ENCODE measurements at regions not wholly inside any gene's neighbourhood (a gene's known extent, or its start where the extent isn't known, plus 50 kb on each side); places are given as distances from the start of the nearest gene placed in this dataset.
A peak's percentile ranks its signal among the peaks of the same experiment; 100 is the strongest.

DNA sequence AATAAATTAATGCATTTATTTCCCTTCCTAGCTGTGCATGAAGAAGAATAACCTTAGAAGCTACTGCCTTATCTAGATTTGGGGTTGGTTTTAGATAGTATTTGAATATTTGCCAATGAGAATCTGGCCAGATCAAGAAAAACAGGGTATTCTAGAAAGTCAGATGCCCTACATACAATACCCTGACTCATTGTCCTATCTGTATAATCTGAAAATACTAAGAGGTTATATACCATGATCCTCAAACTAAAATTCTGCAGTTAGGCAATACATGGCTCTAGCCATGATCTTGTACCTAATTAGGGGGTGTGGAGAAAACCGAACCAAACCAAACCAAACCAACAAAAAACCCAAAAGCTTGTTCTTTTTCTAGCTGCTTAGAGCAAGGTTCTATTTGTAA, 240.4 kb upstream of the LYZL1 start:
- no peak for DNase-seq
- intact Hi-C loops (cut with DNase I): no loop called here

DNA sequence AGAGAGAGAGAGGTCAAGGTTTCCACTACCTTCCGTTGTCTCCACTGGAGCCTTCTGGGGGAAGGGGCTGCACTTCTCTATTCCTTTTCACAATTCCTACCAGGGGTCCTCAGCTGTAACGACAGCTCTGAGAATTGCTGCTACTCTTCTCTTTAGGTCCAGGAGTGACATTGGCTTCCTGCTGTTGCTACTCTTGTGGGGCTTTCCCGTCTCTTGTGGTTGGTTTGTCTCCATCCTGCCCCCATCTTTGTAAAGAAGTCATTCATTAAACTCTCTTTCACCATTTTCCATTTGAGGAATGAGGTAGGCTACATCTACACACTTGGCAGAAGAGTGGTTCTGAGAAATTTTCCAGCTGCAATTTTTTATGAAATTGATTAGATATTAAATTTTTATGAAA, 238.8 kb upstream of the LYZL1 start:
- DNase-seq: no peak
- intact Hi-C loops (cut with DNase I): no loop called here

DNA sequence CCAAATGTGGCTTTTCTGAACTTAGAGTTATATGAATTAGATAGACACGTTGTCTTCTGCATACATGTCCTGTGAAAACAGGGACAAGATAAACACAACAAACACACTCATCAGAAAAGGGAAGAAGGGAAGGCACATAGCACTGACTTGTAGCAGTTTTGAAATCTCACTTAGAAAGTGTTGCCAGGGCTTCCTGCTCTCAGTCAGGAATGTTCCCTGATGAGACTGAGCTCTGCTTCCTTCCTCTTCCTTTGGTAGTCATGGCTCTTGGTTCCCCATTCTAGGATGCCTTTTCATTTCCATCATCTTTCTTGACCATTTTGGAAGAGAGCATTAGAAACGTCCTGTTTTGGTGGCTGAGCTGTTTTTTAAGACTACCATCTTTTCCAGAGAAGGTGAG, 233.8 kb upstream of the LYZL1 start:
- intact Hi-C loops (cut with DNase I): no loop called here
- no peak for DNase-seq

DNA sequence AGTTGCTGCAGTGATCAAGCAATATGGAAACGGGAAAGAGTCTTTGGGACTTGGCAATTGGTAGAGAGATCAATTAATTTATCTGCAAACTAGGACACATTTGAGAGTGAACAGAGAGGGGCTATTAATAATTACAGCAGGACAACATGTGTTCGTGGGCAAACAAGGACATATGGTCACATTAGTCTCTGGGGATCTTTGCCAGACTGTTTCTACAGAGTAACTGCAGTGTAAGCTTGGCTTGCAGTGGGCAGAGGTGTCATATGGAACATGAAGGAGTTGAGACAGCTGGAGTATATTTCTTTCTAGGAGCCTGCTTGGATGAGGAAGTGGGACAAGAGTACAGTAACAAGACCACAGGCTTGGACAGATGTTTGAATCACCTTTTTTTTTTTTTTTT, 232.1 kb upstream of the LYZL1 start:
- intact Hi-C loops (cut with DNase I): no loop called here
- no peak for DNase-seq

DNA sequence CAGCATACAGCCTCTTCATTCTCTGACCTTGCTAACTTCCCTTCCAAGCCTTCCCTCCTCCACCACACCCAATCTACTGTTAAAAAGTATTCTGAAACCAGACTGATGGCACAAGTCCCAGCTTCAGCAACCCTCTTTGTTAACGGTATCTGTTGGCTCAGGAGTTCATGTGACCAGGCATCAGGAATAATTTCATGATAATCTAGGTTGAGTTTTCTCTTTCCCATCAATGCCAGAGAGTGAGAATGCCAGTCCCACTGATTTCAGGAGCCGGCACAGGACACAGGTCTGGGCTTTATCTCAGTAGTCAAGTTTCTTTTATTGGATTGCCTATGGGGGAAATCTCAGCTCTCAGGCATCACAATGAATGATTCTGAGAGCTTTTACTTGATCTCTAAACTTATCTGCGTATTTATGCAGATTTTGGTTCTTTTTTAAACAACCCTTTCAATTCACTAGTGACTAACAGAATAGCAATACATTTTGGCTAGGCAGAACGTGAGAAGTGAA, 231.0 kb upstream of the LYZL1 start:
- no peak for DNase-seq
- intact Hi-C loops (cut with DNase I): no loop called here

DNA sequence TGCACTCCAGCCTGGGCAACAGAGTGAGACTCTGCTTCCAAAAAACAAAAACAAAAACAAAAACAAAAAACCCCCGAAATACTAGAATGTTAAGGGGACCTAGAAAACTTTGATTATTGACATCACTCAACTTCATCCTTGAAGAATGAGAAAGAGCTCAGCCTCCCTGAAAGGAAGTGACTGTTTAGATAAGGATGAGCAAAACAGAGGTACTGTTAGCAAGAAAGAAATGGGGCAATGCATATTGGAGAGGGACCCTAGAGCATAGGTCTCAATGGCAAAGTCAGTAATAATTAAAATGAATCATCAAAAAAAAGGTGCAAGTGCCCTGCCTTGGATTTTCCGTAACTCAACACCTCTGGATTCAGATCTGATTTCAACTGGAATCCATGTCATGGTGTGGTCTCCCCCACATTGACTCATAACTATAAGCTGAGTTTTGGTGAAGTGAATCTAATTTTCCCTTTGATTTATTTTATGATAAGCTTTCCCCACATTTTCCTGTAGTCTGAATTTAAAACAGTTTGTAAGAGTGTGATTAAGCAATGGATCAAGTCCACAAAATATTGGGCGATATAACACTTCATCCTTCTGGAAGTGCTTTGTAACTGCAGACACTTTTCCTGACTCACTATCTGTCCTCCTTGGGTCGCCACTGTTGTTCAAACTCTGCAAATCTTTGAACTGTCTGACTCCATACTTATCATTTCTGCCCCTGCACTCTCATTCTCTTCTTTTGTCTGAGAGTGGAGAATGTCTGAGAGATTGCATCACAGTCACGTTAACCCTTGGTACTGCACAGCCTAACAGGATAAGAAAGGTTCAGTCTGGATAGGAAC, 224.8 kb upstream of the LYZL1 start:
- DNase-seq: no peak
- intact Hi-C loops (cut with DNase I): no loop called here

DNA sequence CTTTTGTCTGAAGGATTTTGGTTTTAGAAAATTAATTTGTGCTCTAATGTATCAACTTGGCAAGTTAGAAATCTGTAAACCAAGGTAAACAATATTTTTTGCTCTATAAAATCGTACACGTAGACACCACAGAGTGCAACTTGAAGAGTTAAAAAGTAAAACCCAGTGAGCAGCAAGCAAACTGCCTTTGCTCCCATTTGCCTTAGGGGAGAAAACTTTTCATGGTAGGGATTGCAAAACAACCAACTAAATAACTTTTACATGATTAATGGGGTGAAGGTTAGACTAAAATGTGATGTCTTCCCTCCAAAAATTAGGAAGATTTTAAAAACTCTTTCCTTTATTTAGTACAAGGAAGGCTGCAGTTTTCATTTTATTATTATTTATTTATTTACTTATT, 224.2 kb upstream of the LYZL1 start:
- no peak for DNase-seq

DNA sequence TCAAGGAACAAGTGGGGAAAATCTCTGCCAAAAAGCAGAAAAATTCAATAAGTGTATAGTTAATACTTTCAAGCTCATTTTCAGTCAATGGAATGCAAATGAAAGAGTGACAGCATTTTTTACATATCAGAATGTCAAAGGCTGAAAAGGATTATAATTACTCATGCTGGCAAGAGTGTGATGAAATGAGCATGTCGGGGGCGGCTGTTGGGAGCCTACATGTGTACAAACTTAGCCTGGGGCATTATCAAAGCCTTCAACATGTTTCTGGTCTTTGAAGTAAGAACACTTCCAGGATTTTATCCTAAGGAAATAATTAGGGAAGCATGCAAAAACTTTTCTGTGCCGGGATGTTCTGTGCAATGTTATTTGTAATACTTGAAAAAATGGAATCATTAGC, 221.7 kb upstream of the LYZL1 start:
- intact Hi-C loops (cut with DNase I): no loop called here
- no peak for DNase-seq

More for the DNA sequence above, 224.2 kb upstream of the LYZL1 start:
- intact Hi-C loops (cut with DNase I): no loop called here

DNA sequence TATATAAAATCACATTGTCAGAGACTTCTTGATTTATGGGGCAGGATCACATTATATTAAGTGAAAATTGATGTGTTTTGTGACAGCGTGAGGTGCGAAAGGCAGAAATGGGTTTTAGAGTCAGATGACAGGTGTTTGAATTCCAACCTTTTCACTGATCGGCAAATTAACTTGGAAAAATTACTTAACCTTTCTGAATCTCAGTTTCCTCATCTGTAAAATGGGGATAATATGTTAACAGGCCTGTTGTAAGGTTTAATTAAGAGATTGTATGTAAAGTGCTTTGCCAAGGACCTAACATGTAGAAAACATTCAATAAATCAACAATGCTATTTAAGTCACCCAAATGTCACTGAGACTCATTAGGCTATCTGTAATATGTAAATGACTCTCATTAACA, 221.2 kb upstream of the LYZL1 start:
- intact Hi-C loops (cut with DNase I): no loop called here

DNA sequence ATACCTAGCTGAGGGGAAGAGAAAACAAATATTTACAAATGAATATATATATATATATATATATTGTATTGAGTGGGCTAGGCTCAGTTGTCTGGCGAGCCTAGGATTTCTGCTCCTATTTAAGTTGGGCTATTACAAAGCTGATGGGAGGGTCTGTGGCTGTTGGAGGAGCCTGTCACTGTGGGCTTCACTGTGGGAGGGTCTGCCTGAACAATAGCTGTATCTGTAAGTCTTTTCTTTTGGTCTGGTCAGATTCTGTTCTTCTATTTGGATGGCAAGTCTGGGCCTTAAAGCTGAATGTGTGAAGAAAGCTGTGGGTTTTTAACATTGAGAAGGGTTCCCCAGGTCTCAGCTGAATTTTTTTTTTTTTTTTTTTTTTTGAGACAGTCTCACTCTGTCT, 220.6 kb upstream of the LYZL1 start:
- no peak for DNase-seq
- intact Hi-C loops (cut with DNase I): no loop called here

More for the DNA sequence above, 221.2 kb upstream of the LYZL1 start:
- no peak for DNase-seq

DNA sequence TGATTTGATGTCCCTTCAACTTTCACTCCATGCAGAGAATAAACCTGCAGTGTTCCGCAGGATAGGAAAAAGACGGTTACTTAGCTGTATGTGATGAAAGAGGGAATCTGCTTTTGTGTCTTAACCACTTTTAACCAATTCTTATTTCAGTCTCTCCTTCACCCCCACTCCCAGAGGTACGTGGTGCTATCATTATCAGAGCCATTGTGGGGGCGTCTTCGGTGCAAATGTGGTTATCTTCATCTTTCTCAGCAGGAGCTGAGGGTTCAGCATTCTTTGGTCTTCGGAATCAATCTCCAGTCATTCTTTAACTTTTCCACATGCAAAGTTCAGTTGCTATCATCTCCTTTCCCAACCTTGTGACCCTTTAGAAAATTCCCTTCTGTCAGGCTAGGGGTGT, 219.9 kb upstream of the LYZL1 start:
- no peak for DNase-seq
- intact Hi-C loops (cut with DNase I): no loop called here

DNA sequence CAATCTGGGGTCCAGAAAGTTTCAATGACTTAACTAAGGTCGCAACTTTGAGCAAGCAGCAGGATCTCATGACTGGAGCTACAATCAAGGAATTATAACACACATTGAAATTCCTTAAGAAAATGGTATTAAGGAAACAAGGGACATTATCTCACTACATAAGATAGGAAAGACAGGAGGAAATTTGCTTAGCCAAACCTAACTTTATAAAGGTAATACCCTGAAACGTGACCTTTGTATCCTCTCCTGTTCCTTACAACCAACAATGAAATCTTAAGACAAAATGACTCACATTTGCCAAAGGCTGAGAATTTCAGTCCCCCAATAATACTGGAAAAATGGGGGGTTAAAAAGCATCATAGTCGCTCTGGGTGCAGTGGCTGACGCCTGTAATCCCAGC, 218.9 kb upstream of the LYZL1 start:
- intact Hi-C loops (cut with DNase I): no loop called here
- no peak for DNase-seq

DNA sequence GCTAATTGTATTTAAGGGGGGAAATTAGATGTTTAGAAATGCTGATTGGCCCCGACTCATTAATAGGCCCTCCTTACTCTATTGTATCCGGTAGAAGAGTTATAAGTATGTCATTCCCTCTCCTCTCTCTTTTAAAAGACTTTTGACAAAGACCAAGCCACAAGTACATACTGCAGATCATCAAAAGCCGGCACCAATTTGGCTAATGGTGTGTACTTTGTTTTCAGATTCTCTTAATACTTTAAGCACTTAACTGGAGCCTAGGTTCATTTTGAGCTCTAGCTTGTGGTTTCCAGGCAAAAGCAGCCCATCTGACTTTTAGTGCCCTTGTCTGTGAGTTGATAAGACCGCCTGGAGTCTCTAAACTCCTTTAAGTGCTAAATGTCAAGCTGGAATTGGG, 210.0 kb upstream of the LYZL1 start:
- intact Hi-C loops (cut with DNase I): no loop called here
- DNase-seq: no peak

DNA sequence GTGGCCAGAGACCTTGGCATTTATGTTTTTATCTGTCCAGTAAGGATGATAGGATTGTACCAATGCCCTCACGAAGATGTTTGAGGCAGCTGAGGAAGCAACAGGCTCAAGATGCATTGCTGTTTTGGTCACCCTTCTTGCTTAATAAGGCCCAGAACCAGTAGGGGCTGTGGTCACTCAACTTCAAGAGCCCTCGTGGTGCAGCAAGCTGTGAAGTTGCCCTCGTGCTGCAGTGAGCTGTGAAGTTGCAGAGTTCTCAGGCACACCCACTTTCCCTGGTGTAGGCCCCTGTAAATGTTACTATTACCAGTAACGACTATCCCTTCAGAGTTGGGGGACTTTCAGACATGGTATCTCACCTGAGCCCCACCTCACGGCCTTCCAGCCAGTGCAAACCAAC, 207.6 kb upstream of the LYZL1 start:
- intact Hi-C loops (cut with DNase I): no loop called here

DNA sequence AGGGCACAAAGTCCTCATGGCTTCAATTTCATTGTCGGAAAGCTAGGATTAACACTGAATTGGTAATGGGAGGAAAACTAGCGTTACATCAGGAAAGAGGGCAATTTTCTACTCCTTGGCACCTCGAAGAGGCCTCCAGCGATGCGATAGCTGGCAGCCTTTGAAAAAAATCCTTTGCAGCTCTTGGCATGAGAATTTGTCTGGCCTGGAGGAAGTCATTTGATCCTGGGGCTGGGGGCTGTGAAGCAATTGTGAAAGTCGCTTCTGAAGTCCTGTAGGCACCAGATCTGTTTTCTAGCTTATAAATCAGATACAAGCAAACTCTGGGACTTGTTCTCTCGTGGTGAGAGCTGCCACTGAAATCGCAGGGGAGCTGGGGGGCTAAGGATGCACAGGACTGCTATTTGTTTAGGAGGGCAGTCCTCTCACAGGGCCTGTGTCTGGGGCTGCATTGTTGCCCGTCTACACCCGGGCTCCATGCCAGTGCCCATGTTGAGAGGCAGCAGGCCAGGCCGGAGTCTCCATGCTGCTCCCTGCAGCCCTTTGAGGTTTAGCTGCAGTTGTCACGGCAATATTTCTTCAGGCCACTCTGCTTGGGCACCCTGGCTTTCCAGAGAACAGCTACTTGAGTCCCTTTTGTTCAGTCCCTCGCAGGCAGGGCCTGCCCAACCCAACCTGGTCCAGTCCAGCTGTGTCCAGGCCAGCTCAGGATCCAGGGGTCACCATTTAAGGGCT, 206.8 kb upstream of the LYZL1 start:
- intact Hi-C loops (cut with DNase I): no loop called here
- peak in 9 of 10 donors; percentile 15 to 89 (median 66) for DNase-seq

More for the DNA sequence above, 207.6 kb upstream of the LYZL1 start:
- DNase-seq: no peak

DNA sequence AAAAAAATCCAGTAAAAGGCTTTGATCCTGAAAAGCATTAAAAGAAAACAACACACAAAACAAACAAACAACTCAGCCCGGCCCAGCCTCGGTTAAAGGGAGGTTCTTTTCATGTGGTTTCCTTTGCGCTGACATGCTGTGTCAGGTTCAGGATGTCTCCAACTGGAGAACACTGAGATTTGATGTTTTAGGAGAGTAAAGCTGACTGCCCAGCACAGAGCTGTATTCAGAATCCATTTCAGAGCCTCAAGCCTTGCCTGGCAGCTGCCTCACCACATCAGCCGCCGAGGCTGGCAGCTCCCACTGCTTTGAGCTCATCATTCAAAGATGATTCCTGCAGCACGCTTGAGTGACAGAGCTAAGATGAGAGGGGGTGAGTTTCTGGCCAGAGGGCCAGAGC, 205.8 kb upstream of the LYZL1 start:
- intact Hi-C loops (cut with DNase I): no loop called here
- peak in 6 of 10 donors; percentile 10 to 84 (median 36) for DNase-seq

DNA sequence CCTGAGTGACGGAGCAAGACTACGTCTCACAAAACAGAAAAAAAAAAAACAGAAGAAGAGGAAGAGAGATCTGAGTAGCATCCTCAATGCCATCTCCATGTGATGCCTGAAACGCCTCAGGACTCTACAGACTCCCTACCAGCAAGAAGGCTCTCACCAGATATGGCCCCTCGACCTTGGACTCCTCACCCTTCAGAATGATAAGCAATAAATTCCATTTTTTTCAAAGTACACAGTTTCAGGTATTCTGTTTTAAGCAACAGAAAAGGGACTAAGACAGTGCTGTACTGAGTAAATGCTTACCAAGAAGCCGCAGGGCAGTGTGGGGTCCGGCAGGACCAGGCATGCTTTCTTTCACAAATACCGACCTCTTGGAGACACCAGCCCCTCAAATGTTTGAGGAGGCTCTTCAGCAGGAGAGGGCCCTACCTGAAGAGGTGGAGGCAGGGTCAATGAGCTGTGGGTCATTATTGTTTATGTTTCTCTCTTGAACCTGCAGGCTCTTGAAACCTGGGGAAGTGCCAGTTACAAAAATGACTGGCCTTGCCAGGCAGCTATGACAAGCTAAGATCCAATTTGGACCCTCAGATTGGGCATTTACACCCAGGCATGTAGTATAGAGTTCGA, 204.1 kb upstream of the LYZL1 start:
- DNase-seq: no peak
- intact Hi-C loops (cut with DNase I): no loop called here

DNA sequence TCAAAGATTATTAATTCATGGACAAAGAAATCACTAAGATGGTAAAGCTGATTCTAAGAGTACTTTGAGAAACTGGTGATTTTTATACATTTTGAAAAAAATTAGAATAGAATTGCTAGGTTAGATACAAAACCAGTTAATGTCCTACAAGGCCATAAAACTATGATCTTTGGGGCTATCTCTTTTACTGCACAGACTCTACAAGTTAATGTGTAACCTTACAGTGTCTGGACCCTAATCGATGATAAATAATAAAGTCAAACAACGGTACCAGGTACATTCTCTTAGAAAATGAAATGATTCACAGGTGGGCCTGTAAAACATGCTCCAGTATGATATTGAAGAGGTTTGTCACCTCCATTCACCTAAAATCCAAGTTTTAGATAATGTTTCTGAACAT, 199.8 kb upstream of the LYZL1 start:
- intact Hi-C loops (cut with DNase I): no loop called here
- DNase-seq: no peak

DNA sequence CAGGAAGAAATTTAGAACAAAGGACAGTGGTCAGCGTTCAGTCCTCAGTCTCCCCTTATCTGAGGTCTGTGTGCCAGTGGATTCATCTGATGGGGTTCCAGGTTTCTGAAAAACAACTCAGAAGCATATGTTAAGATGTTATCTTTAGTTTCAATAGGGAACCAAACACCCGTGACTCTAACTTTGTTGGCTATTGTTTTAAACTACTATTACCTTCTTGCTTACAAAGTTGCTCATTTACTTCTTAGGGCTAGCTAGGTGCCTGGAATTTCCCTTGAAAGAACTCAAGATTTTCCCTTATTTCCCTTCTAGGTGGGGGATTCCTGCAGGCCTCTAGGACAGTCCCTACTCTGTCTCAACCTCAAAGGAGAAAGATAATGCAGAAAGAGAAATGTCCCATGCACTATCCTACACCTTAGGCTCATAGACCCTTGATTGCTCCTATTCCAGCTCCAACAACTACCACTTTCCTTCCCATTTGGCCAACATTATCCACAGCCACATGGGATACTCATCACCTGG, 192.5 kb upstream of the LYZL1 start:
- DNase-seq: no peak
- intact Hi-C loops (cut with DNase I): no loop called here

DNA sequence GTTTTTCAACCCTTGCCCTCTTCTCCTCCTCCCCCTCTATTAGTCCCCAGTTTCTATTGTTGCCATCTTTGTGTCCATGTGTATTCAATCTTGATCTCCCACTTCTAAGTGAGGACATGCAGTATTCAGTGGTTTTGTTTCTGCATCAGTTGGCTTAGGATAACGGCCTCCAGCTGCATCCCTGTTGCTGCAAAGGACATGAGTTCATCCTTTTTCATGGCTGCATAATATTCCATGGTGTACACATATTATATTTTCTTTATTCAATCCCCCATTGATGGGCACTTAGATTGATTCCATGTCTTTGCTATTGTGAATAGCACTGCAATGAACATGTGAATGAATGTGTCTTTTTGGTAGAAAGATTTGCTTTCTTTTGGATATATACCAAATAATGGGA, 190.4 kb upstream of the LYZL1 start:
- no peak for DNase-seq
- intact Hi-C loops (cut with DNase I): no loop called here

DNA sequence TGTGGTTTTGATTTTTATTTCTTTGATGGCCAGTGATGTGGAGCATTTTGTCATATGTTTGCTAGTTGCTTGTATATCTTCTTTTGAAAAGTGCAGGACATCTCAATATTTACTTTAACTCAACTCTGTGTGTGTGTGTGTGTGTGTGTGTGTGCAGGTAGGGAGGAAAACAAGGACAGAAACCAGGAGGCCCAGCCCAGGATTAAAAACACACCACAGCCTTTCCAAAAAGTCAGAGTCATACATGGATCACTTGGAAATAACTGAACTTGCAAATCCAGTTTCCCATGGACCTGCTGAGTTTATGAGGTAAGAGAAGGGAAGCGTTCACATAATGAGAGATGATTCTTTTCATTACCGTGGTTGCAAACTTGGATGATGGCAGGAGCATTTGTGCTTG, 189.9 kb upstream of the LYZL1 start:
- intact Hi-C loops (cut with DNase I): no loop called here
- DNase-seq: no peak
